GM12892 (cell line): ENCODE measurements at regions not wholly inside any gene's neighbourhood (a gene's known extent, or its start where the extent isn't known, plus 50 kb on each side); places are given as distances from the start of the nearest gene placed in this dataset.

Experiments used
- POLR2A ChIP-seq: IDR thresholded peaks from 2 replicates; pipeline ENCODE4 v1.6.1; 2011; ENCODE audit warnings: low read depth, low read length, control low read depth
- POLR2AphosphoS5 ChIP-seq: IDR thresholded peaks from 2 replicates; pipeline ENCODE4 v1.6.1; 2011; ENCODE audit warnings: low read depth, low read length, control low read depth

DNA sequence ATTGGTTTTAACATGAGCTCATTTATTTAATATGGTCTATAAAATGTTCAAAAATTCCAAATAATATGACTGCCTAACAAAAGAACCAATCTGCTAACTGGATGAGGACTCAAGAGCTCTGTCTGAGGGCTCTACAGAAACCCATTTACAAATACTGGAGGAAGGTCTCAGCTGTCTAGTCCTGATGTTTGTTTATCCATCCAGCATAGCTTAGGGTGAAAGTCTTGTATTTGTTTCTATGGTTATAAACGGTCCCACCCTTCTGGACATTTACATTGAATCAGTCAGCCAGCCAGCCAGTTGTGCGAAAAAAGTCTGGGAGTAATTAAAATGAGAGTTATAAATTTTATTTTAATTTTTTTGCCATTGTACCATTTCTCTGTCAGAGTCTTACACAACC, 220.7 kb downstream of the BMP4 start:
- TF ChIP-seq POLR2AphosphoS5 (no peak), POLR2A (no peak)
